ENCODE measurements at regions not wholly inside any gene's neighbourhood (a gene's known extent, or its start where the extent isn't known, plus 50 kb on each side); places are given as distances from the start of the nearest gene placed in this dataset.
"Not testable (repeated sequence)": the region's sequence is repeated elsewhere in the genome, so short reads cannot be mapped to it uniquely, and the experiment has no call there.

DNA sequence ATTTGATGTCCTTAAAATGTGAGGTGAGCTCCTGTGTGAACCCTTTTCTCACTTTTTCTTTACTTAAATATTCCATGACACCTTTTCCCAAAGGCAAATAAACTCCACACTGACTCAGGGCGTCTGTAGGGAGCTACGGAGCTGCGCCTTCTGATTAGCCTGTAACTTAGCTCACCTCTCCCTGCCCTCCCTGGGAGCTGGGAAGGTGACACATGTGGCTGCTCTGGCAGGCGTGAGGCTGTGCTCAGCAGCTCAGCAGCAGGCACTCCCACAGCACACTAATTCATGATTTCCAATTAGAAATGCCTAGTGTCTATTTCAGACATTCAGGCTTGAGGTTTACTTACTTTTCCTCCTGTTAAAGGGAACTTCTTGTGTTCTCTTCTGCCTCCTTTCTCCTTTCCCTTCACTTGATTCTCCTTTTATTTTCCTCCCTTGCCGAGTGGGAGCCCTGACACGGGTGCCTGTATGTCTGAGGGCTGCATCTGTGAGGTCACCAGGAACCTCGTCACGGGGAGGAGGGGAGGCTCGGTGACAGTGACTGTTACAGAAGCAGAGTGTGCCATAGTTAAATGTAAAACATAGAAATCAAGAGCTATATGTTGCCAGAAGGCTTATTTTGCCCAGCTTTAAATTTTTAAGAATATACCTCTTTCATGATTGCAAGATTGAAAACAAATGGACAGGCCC is 437.1 kb downstream of the DCDC2C start:
- no peak for DNase-seq

DNA sequence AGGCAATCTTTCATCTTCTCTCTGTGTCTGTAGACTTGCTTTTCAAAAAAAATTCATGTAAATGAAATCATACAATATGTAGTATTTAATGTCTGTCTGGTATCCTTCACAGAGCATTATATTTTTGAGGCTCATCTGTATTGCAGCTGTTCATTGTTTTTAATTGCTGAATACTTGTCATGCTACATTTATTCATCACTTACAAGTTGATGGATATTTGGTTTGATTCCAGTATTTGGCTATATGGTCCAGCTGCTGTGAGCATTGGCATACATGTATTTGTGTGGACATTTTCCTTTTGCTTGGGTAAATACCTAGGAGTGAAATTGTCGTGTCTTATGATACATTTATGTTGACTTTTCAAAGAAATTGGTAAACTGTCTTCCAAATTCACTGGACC is 441.4 kb downstream of the DCDC2C start:
- DNase-seq = no peak

DNA sequence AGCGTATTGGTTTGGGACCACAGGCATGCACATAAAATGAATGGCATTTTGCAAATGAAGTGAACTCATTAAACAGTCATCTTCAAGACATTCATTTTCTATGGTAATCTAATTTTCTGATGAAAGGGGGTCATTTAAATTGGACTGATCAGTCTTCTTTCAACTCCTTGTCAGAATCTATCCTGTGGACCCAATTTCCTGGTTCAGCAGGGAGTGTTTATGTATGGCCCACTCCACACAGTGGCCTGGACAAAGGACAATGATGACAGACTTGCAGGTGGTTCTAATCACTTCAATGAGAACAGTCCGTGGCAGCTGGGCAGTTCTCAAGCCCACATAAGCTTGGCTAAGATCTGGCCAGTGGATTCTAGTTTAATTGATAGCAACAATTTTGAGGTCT is 448.1 kb downstream of the DCDC2C start:
- DNase-seq = no peak

DNA sequence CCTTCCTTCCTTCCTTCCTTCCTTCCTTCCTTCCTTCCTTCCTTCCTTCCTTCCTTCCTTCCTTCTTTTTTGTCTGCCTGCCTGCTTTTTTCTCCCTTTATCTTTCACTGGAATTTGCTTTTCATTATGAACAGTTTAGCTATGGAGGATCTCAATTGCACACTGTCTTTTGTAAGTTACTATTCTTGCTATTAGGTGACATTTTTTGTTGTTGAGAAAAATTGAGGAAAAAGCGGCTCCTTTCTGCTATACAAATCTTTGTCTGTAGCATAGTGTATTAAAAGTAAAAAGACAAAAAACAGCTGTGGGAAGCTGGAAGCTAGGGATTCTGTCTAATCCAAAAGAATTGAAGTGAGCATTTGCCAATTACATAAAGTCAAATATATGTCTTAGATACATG is 448.7 kb downstream of the DCDC2C start:
- DNase-seq = no peak

DNA sequence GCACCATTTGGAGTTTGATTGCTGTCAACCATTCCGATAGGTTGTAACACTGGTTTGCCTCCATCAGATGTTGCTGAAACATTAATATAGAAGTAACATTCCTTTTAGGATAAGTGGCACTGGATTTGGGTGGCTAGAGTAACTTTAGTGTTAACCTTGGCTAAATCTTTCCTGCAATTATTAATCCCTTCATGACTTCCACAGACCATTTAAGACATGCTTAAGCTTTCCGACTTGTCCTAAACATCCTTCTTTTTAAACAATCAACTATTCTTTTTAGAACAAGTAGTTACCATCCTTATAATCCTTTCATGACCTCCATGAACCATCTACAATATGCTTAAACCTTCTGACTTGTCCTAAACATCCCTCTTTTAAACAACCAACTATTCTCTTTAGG is 465.5 kb downstream of the DCDC2C start:
- DNase-seq = no peak

DNA sequence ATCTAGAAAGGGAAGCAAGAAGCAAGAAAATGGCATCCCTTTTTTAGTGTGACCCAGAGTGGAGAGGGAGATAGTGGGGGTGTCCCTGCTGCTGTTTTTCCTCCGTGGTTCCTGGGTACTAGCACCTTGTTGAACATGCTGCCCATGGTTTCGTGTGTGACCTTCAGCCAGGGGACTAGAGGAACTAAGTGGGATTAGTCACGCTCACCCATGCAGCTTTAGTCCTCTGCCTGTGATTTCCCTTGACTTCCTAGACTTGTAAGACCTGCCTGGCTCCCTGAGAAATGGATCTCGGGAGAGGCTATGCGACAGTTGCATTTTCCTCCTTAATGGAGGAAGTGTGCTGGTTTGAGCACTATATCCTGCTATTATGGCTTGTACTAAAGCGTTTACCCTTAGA is 471.4 kb downstream of the DCDC2C start:
- no peak for DNase-seq

DNA sequence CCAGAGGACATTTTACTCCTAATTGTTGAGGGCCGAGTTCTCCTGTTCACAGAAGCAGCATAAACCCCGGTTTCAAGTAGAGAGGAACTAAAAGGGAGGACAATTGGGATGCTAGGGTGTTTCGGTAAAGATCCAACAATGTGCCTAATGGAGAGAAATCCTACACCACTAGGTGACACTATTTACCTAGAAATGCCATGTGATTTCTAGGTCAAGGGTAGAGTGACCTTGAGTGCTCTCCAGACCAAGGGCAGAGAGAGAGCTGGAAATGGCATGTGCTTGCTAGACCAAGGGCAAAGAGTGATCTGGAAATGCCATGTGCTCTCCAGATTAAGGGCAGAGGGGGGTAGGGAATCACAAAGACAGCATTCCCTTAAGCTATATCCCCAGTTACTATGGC is 472.0 kb downstream of the DCDC2C start:
- no peak for DNase-seq

DNA sequence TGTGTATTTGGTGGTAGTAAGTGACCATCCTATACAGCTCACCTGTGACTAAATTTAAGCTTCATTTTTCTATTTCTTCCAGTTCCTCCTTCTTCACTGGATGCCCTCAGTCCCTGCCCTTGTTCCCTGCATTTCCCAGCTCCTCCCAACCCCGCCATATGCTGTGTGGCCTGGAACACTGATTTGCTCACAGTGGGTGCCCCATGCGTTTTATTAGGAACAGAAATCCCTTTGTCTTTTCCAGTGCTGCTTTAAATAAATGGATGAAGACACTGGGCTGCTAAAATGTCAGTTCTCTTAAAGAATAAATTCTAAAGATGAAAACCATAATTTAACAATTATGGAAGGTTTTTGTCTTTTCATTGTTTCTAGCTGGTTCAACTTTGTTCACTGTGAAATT is 477.3 kb downstream of the DCDC2C start:
- DNase-seq = no peak

DNA sequence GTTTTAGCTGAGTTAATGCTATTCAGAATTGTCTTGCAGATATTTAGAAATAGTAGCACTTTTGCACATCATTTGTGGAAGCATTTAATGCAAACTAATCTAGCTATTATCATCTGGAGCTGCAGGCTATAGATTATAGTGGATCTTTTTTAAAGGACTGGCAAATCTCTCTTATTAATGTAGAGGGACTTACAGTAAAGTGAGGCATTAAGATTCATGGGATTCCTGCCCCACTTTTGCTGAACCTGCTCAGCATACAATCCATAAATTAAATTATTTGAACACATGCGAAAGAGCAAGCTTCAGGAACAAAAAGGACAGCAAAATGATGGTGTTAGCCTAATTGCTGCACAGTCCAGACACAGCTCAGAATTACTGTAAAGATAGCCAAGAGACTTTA is 477.7 kb downstream of the DCDC2C start:
- DNase-seq = no peak

DNA sequence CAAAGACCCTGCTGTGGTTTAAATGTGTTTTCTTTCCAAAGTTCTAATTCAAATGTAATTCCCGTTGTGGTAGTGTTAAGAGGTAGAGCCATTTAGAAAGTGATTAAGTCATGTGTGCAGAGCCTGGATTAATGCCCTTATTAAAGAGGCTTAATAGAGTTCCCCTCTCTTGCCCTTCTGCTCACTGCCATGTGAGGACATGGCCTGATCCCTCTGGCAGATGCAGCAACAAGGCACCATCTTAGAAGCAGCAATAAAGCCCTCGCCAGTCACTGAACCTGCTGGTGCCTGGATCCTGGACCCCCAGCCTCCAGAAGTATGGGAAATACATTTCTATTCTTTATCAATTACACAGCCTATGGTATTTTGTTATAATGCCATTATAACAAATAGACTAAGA is 485.2 kb downstream of the DCDC2C start:
- DNase-seq = no peak

DNA sequence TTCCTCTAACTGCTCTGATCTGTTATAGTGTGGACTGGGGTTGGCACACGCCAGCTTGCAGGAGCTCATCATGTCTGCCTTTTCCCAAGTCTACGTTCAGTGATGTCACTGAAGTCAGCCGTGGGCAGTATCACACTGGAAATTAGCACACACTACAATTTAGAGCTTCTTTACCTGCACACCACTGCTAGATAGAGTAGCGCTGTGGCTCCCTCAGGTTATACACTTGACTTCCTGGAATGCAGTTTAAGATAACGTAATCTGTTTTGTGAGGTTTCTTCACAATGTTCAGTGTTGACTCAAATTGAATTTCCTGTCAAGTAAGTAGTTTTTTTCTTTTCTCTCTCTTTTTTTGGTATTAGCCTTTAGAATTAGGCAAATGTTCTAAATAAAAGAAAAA is 487.2 kb downstream of the DCDC2C start:
- no peak for DNase-seq

DNA sequence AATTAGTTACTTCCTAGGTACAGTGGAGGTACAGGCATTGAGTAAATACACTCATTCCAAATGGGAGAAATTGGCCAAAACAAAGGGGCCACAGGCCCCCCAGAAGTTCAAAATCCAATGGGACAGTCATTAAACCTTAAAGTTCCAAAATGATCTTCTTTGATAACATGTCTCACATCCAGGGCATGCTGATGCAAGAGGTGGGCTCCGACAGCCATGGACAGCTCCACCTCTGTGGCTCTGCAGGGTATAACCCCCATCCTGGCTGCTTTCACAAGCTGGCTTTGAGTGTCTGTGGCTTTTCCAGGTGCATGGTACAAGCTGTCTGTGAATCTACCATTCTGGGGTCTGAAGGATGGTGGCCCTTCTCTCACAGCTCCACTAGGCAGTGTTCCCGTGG is 488.7 kb downstream of the DCDC2C start:
- DNase-seq = no peak

DNA sequence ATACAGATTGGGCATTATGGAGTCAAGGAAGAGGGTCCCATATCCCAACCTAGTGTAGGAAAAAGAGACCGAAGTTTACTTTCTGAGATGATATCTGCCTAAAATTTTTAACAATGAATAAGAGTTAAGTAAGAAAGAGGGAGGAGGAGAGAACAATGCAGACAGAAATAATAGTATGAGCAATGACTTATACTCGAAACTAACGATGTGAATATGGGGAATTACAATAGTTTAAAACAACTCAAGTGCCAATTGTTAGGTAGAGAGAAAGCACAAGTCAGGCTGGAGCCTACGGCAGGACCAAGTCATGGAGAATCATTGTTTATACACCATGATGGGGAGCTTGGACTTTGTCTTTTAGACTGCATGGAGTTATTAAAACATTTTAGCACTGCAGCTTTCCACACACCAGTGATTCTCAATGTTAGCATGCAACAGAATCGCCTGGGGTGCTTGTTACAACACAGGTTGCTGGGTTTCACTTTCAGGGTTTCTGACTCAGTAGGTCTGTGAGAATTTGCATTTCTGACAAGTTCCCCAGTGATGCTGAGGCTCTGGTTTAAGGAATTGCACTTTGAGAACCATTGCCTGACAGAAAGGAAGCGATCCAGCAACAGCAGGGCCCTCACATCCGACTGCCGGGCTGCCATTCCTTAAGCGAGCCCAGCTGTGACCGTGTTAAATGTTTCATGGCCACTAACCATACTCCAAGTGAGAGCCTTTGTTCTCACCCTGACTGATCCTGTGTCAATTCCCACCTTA is 511.2 kb downstream of the DCDC2C start:
- DNase-seq = no peak

DNA sequence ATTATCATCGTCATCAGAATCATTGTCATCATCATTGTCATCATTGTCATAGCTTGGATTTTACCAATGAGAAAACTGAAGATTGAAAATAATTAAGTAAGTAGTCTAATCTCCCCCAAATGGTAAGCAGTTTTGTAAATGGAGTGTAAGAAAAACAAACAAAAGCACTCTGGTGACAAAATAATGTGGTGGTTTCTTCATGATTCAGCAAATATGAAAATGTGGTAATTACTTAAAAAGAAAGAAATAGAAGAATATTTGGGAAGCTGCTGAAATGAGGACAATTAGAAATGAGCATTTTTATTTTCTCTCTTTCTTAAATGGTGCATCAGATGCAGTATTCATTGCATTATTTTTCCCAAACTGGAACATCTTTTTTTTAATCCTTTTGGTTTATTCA is 514.4 kb downstream of the DCDC2C start:
- DNase-seq = no peak

DNA sequence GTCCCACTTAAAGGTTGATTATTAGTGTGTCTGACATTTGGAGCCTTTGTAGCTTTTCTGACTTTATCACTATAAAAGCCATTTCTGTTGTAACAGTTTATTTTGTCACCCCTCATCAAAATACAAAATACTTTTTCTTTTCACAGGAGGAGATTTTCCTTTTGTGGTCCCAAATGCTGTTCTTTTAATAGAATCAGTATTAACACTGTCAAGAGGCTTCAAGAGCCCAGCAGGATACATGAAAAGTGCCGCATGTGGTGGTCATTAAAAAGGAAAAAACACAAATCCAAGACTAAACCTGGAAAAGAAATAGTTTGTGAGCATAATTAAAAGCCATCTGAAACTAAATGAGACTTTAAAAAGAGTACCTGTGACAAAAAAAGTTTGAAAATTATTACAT is 515.7 kb downstream of the DCDC2C start:
- DNase-seq = no peak

DNA sequence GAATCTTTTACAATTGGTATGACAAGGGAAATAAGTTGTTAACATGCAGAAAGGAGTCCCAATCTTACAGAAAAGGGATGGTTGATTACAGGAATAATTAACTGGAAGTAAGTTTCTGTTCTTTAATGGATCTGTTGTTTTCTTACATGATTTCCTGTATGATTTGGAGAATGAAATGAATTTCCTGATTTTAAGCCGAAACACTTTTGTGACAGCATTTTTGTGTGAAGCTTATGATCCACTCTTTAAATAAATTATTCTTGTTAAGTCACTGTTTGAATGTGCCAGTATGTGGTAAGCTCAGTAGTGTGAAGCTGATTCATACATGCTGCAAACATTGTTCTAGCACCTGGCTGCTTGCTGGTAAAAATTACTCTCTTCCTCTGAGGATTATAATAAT is 516.2 kb downstream of the DCDC2C start:
- no peak for DNase-seq

DNA sequence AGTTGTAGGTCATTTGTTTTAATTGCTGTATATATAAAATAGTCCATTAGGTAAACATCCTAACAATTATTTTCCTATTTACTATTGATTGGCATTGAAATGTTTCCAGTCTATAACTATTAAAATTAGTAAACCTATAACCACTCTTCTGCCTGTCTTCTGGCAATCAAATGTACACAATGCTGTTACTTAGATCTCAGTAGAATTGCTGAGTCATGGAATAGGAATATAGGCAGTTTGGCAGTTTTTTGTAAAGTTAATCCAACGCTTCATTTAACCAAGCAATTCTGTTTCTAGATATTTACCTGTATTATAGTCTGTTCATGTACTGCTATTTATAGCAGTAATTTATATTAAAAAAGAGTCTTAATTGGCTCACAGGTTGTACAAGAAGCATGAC is 518.1 kb downstream of the DCDC2C start:
- no peak for DNase-seq

DNA sequence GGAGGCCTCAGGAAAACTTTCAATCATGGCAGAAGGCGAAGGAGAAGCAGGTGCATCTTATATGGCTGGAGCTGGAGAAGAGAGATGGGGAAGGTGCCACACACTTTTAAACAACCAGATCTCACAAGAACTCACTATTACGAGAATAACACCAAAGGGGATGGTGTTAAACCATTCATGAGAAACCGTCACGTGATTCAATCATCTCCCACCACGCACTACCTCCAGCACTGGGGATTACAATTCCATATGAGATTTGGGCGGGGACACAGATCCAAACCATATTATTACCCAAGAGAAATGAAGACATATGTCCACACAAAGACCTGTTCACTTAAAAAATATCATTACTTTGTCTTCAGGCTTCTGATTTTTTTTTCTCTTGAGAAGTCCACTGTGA is 518.5 kb downstream of the DCDC2C start:
- no peak for DNase-seq

DNA sequence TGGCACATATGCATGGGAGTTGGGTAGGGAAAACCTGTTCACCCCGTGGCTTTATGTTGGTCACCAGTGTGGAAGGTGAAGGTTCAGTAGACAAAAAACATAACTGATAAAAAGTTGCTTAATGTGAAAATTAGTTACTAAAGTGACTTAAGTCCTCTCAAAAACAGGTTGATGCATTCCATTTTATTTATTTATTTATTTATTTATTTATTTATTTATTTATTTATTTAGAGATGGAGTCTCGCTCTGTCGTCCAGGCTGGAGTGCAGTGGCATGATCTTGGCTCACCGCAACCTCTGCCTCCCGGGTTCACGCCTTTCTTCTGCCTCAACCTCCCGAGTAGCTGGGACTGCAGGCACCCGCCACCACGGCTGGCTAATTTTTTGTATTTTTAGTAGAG is 541.0 kb downstream of the DCDC2C start:
- not testable (repeated sequence) for DNase-seq

DNA sequence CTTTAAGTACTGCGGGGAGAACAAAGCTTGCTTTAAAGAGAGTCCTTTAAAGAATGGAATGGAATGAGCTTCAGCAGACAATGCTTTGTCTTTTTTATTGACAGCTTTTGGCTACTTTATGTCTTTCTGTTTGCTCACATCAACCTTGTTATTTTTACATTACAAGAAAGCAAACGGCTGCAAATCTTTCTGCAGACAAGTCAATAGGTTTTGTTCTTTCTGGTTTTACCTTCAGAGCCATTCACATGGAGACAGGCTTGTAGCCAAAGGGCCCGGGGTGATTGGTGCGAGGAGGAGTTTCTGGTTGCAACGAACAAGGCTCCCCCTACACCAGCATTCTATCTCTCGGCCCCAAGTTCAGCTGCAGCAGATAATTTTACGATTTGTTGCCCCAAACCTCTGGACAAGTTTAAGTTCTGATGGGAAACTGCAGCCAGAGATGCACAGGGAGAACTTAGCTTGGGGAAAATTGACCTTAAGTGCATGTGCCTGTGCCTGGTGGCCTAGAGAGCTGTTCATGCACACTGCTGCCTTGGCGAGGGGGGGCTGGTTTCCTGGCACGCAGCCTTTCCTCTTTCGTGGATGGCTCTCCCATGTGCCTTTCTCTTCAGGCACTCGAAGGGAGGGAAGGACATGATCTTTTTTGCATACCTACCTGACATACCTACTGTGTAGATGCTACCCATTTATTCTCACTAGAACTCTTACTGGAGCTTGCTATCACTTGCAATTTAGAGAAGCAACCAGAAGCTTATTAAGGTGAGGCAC is 543.2 kb downstream of the DCDC2C start:
- no peak for DNase-seq

DNA sequence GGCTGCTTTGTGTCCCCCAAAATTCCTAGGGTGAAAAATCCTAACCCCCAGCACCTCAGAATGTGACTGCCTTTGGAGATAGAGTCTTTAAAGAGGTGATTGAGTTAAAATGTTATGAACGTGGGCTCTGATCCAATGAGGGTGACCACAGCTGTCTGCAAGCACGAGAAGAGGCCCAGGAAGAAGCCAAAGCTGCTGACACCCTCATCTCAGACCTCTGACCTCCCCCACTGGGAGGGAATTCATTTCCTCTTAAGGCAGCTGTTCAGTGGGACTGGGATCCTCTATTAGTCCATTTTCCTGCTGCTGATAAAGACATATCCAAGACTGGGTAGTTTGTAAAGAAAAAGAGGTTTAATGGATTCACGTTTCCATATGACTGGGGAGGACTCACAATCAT is 544.4 kb downstream of the DCDC2C start:
- no peak for DNase-seq

DNA sequence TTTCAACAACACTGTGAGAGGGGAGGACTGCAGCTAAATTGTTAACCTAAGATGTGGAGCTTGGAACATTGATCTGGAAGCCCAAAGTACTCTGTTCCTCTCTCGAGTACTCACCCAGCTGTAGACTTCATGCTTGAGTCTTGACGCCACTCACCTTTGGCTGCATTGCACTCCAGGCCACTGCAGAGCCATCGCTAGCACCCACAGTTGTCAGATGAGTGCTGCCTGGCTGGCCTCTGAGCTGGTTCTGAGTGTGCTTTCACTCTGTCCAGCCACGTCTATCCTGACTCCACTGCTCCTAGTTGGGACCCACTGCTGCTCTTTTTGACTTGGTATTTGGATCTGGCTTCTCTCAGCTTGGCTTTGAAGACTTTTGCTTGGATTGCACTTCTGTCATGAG is 552.1 kb downstream of the DCDC2C start:
- DNase-seq = no peak

DNA sequence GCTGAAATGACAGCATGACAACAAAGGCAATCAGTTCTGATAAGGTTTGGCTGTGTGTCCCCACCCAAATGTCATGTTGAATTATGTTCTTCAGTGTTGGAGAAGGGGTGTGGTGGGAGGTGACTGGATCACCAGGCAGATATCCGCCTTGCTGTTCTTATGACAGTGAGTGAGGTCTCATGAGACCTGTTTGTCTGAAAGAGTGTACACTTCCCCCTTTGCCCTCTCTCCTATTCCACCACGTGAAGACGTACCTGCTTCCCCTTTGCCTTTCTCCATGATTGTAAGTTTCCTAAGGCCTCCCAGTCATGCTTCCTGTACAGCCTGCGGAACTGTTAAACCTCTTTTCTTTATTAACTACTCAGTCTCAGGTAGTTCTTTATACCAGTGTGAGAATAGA is 553.0 kb downstream of the DCDC2C start:
- DNase-seq = no peak

DNA sequence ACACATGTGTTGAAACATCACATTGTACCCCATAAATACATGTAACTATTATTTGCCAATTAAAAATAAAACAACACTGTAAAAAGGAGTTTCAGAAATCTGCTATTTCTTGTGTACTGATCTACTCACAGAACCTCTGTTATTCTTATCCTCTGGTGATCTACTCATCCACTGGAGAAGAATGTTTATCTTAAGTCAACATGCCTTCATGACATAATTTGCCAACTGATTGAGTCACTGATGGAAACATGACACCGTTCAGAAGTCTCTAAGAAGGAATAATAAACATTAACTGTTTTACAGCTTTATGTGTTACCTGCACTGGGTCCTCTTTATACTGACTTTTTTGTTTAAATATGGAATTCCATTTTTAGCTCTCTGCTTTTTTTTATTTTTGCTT is 555.2 kb downstream of the DCDC2C start:
- no peak for DNase-seq

Measured in activated naive CD4-positive, alpha-beta T cell (primary cell).